ENCODE measurements at regions not wholly inside any gene's neighbourhood (a gene's known extent, or its start where the extent isn't known, plus 50 kb on each side); places are given as distances from the start of the nearest gene placed in this dataset.
"Not testable (repeated sequence)": the region's sequence is repeated elsewhere in the genome, so short reads cannot be mapped to it uniquely, and the experiment has no call there.

- FAIRE-seq, result no peak
Measured at GRCh38 chr2:175312137-175312536, 130.6 kb upstream of the ATP5MC3 start.

- FAIRE-seq, result no peak
Measured at GRCh38 chr2:175310813-175311504, 129.4 kb upstream of the ATP5MC3 start.

GRCh38 chr2:175309799-175310198, 128.3 kb upstream of the ATP5MC3 start:
- no peak for FAIRE-seq

- no peak for FAIRE-seq
Measured at GRCh38 chr2:175308005-175308404, 126.5 kb upstream of the ATP5MC3 start.

- FAIRE-seq, result no peak
Measured at GRCh38 chr2:175304541-175304940, 123.0 kb upstream of the ATP5MC3 start.

- no peak for FAIRE-seq
Measured at GRCh38 chr2:175293776-175294175, 112.3 kb upstream of the ATP5MC3 start.

- FAIRE-seq, result no peak
Measured at GRCh38 chr2:175293195-175293594, 111.7 kb upstream of the ATP5MC3 start.

GRCh38 chr2:175282886-175283285, 101.4 kb upstream of the ATP5MC3 start:
- no peak for FAIRE-seq

GRCh38 chr2:175282300-175282699, 100.8 kb upstream of the ATP5MC3 start:
- peak; percentile 85 for FAIRE-seq

GRCh38 chr2:175277772-175278171, 96.3 kb upstream of the ATP5MC3 start:
- FAIRE-seq, result no peak

- FAIRE-seq, result no peak
Measured at GRCh38 chr2:175275539-175275938, 94.0 kb upstream of the ATP5MC3 start.

GRCh38 chr2:175259164-175259563, 77.7 kb upstream of the ATP5MC3 start:
- no peak for FAIRE-seq

GRCh38 chr2:175256806-175257585, 75.5 kb upstream of the ATP5MC3 start:
- FAIRE-seq, result no peak

GRCh38 chr2:175256391-175256790, 74.9 kb upstream of the ATP5MC3 start:
- not testable (repeated sequence) for FAIRE-seq

GRCh38 chr2:175253871-175254270, 72.4 kb upstream of the ATP5MC3 start:
- no peak for FAIRE-seq

- FAIRE-seq, result peak; percentile 93
Measured at GRCh38 chr2:175251425-175252041, 70.0 kb upstream of the ATP5MC3 start.

- FAIRE-seq, result no peak
Measured at GRCh38 chr2:175247159-175247558, 65.6 kb upstream of the ATP5MC3 start.

- FAIRE-seq, result no peak
Measured at GRCh38 chr2:175244697-175245096, 63.2 kb upstream of the ATP5MC3 start.

- no peak for FAIRE-seq
Measured at GRCh38 chr2:175241691-175242090, 60.2 kb upstream of the ATP5MC3 start.

- FAIRE-seq, result not testable (repeated sequence)
Measured at GRCh38 chr2:175240033-175240432, 58.5 kb upstream of the ATP5MC3 start.

GRCh38 chr2:175236930-175237329, 55.4 kb upstream of the ATP5MC3 start:
- FAIRE-seq, result no peak

- no peak for FAIRE-seq
Measured at GRCh38 chr2:175234650-175235049, 53.1 kb upstream of the ATP5MC3 start.

GRCh38 chr2:175234153-175234552, 52.6 kb upstream of the ATP5MC3 start:
- no peak for FAIRE-seq

- no peak for FAIRE-seq
Measured at GRCh38 chr2:175233135-175233719, 51.7 kb upstream of the ATP5MC3 start.
